ENCODE measurements at regions not wholly inside any gene's neighbourhood (a gene's known extent, or its start where the extent isn't known, plus 50 kb on each side); places are given as distances from the start of the nearest gene placed in this dataset.

- no peaks in the 10 kb centered on the region for H3K36me3 ChIP-seq (ENCODE audit: control insufficient read depth in 2 of 3, insufficient read depth in 3 of 3, low read length in 3 of 3)
- no peak for DNase-seq
- no peak overlapping the region for H3K27ac Mint-ChIP-seq
- intact Hi-C loops (cut with micrococcal nuclease) = no loop called here
- H3K9me3 ChIP-seq (ENCODE audit: control insufficient read depth in 2 of 3, low read length in 3 of 3) = no peaks in the 10 kb centered on the region
- H3K27me3 Mint-ChIP-seq = peaks cover 0 to 7% (median 0%) of the 10 kb centered on the region in 5 donors
- H3K4me3 ChIP-seq (ENCODE audit: low read length) = no peak overlapping the region
- H3K4me3 Mint-ChIP-seq = no peak overlapping the region
- ATAC-seq = no peak
- H3K36me3 Mint-ChIP-seq = no peaks in the 10 kb centered on the region
- no peak overlapping the region for H3K27ac ChIP-seq (ENCODE audit: low read depth, low read length)
- no peaks in the 10 kb centered on the region for H3K4me1 Mint-ChIP-seq
- ChIA-PET POLR2A (no interaction called here), CTCF (no interaction called here)
- H3K9me3 Mint-ChIP-seq = peaks cover 0 to 8% (median 0%) of the 10 kb centered on the region in 11 donors
- H3K4me1 ChIP-seq (ENCODE audit: control insufficient read depth in 2 of 2, insufficient read depth in 2 of 2, low read length in 2 of 2) = no peaks in the 10 kb centered on the region
- H3K27me3 ChIP-seq (ENCODE audit: control insufficient read depth in 2 of 2, insufficient read depth in 2 of 2, low read length in 2 of 2) = no peaks in the 10 kb centered on the region
Measured at GRCh38 chr5:42274913-42275312, 148.3 kb upstream of the GHR start.

- Mint-ChIP-seq H3K27me3 (peaks cover 0 to 7% (median 0%) of the 10 kb centered on the region in 5 donors), H3K36me3 (no peaks in the 10 kb centered on the region), H3K9me3 (peaks cover 0 to 12% (median 0%) of the 10 kb centered on the region in 11 donors), H3K27ac (no peak overlapping the region), H3K4me1 (no peaks in the 10 kb centered on the region), H3K4me3 (no peak overlapping the region)
- no peaks in the 10 kb centered on the region for H3K9me3 ChIP-seq (ENCODE audit: control insufficient read depth in 2 of 3, low read length in 3 of 3)
- intact Hi-C loops (cut with micrococcal nuclease) = no loop called here
- H3K4me3 ChIP-seq (ENCODE audit: low read length) = no peak overlapping the region
- CTCF ChIA-PET = interaction anchor here (0.7 kb wide), 1 partner anchor 38 kb away, joined by 7 read pairs; no protein-coding TSS in a partner anchor
- ATAC-seq (no peak), DNase-seq (no peak)
- no peak overlapping the region for H3K27ac ChIP-seq (ENCODE audit: low read depth, low read length)
- POLR2A ChIA-PET = no interaction called here
- no peaks in the 10 kb centered on the region for H3K27me3 ChIP-seq (ENCODE audit: control insufficient read depth in 2 of 2, insufficient read depth in 2 of 2, low read length in 2 of 2)
- H3K4me1 ChIP-seq (ENCODE audit: control insufficient read depth in 2 of 2, insufficient read depth in 2 of 2, low read length in 2 of 2) = no peaks in the 10 kb centered on the region
- no peaks in the 10 kb centered on the region for H3K36me3 ChIP-seq (ENCODE audit: control insufficient read depth in 2 of 3, insufficient read depth in 3 of 3, low read length in 3 of 3)
Measured at GRCh38 chr5:42277293-42277692, 145.9 kb upstream of the GHR start.

GRCh38 chr5:42284584-42284983, 138.7 kb upstream of the GHR start:
- H3K4me1 ChIP-seq (ENCODE audit: control insufficient read depth in 2 of 2, insufficient read depth in 2 of 2, low read length in 2 of 2) = no peaks in the 10 kb centered on the region
- Mint-ChIP-seq H3K36me3 (no peaks in the 10 kb centered on the region), H3K27ac (no peak overlapping the region), H3K4me3 (no peak overlapping the region), H3K9me3 (peaks cover 0 to 5% (median 0%) of the 10 kb centered on the region in 11 donors), H3K4me1 (no peaks in the 10 kb centered on the region), H3K27me3 (peaks cover 0 to 4% (median 0%) of the 10 kb centered on the region in 5 donors)
- no peaks in the 10 kb centered on the region for H3K36me3 ChIP-seq (ENCODE audit: control insufficient read depth in 2 of 3, insufficient read depth in 3 of 3, low read length in 3 of 3)
- ChIA-PET POLR2A (no interaction called here), CTCF (no interaction called here)
- H3K27ac ChIP-seq (ENCODE audit: low read depth, low read length) = no peak overlapping the region
- no peaks in the 10 kb centered on the region for H3K9me3 ChIP-seq (ENCODE audit: control insufficient read depth in 2 of 3, low read length in 3 of 3)
- no peak for ATAC-seq
- H3K27me3 ChIP-seq (ENCODE audit: control insufficient read depth in 2 of 2, insufficient read depth in 2 of 2, low read length in 2 of 2) = no peaks in the 10 kb centered on the region
- DNase-seq = no peak
- intact Hi-C loops (cut with micrococcal nuclease) = no loop called here
- H3K4me3 ChIP-seq (ENCODE audit: low read length) = no peak overlapping the region

GRCh38 chr5:42285230-42285629, 138.0 kb upstream of the GHR start:
- no peaks in the 10 kb centered on the region for H3K36me3 ChIP-seq (ENCODE audit: control insufficient read depth in 2 of 3, insufficient read depth in 3 of 3, low read length in 3 of 3)
- Mint-ChIP-seq H3K27me3 (peaks cover 0 to 4% (median 4%) of the 10 kb centered on the region in 5 donors), H3K4me3 (no peak overlapping the region), H3K27ac (no peak overlapping the region), H3K4me1 (no peaks in the 10 kb centered on the region), H3K36me3 (no peaks in the 10 kb centered on the region), H3K9me3 (peaks cover 0 to 2% (median 0%) of the 10 kb centered on the region in 11 donors)
- H3K27me3 ChIP-seq (ENCODE audit: control insufficient read depth in 2 of 2, insufficient read depth in 2 of 2, low read length in 2 of 2) = no peaks in the 10 kb centered on the region
- H3K4me3 ChIP-seq (ENCODE audit: low read length) = no peak overlapping the region
- CTCF ChIA-PET = no interaction called here
- POLR2A ChIA-PET = no interaction called here
- no peak overlapping the region for H3K27ac ChIP-seq (ENCODE audit: low read depth, low read length)
- intact Hi-C loops (cut with micrococcal nuclease) = no loop called here
- DNase-seq (no peak), ATAC-seq (no peak)
- no peaks in the 10 kb centered on the region for H3K9me3 ChIP-seq (ENCODE audit: control insufficient read depth in 2 of 3, low read length in 3 of 3)
- H3K4me1 ChIP-seq (ENCODE audit: control insufficient read depth in 2 of 2, insufficient read depth in 2 of 2, low read length in 2 of 2) = no peaks in the 10 kb centered on the region

- CTCF ChIA-PET = no interaction called here
- H3K27ac Mint-ChIP-seq = no peak overlapping the region
- H3K27me3 Mint-ChIP-seq = no peaks in the 10 kb centered on the region
- H3K4me3 ChIP-seq (ENCODE audit: low read length) = no peak overlapping the region
- no peak overlapping the region for H3K4me3 Mint-ChIP-seq
- intact Hi-C loops (cut with micrococcal nuclease) = no loop called here
- H3K27me3 ChIP-seq (ENCODE audit: control insufficient read depth in 2 of 2, insufficient read depth in 2 of 2, low read length in 2 of 2) = no peaks in the 10 kb centered on the region
- no peak for DNase-seq
- H3K27ac ChIP-seq (ENCODE audit: low read depth, low read length) = no peak overlapping the region
- H3K9me3 ChIP-seq (ENCODE audit: control insufficient read depth in 2 of 3, low read length in 3 of 3) = no peaks in the 10 kb centered on the region
- no peaks in the 10 kb centered on the region for H3K4me1 ChIP-seq (ENCODE audit: control insufficient read depth in 2 of 2, insufficient read depth in 2 of 2, low read length in 2 of 2)
- H3K36me3 Mint-ChIP-seq = peaks cover 0 to 7% (median 0%) of the 10 kb centered on the region in 5 donors
- peaks cover 0 to 20% (median 6%) of the 10 kb centered on the region in 11 donors for H3K9me3 Mint-ChIP-seq
- POLR2A ChIA-PET = interaction anchor here (0.6 kb wide), 1 partner anchor 137 kb away, joined by 3 read pairs; no protein-coding TSS in a partner anchor
- H3K36me3 ChIP-seq (ENCODE audit: control insufficient read depth in 2 of 3, insufficient read depth in 3 of 3, low read length in 3 of 3) = no peaks in the 10 kb centered on the region
- no peak for ATAC-seq
- no peaks in the 10 kb centered on the region for H3K4me1 Mint-ChIP-seq
Measured at GRCh38 chr5:42300496-42300895, 122.7 kb upstream of the GHR start.

GRCh38 chr5:42301349-42301748, 121.9 kb upstream of the GHR start:
- Mint-ChIP-seq H3K27ac (no peak overlapping the region), H3K36me3 (peaks cover 0 to 7% (median 0%) of the 10 kb centered on the region in 5 donors), H3K9me3 (peaks cover 0 to 15% (median 6%) of the 10 kb centered on the region in 11 donors), H3K27me3 (peaks cover 0 to 4% (median 2%) of the 10 kb centered on the region in 5 donors), H3K4me1 (no peaks in the 10 kb centered on the region), H3K4me3 (no peak overlapping the region)
- DNase-seq (no peak), ATAC-seq (no peak)
- intact Hi-C loops (cut with micrococcal nuclease) = no loop called here
- H3K27ac ChIP-seq (ENCODE audit: low read depth, low read length) = no peak overlapping the region
- H3K27me3 ChIP-seq (ENCODE audit: control insufficient read depth in 2 of 2, insufficient read depth in 2 of 2, low read length in 2 of 2) = no peaks in the 10 kb centered on the region
- no peaks in the 10 kb centered on the region for H3K4me1 ChIP-seq (ENCODE audit: control insufficient read depth in 2 of 2, insufficient read depth in 2 of 2, low read length in 2 of 2)
- H3K9me3 ChIP-seq (ENCODE audit: control insufficient read depth in 2 of 3, low read length in 3 of 3) = no peaks in the 10 kb centered on the region
- CTCF ChIA-PET = no interaction called here
- POLR2A ChIA-PET = no interaction called here
- no peaks in the 10 kb centered on the region for H3K36me3 ChIP-seq (ENCODE audit: control insufficient read depth in 2 of 3, insufficient read depth in 3 of 3, low read length in 3 of 3)
- H3K4me3 ChIP-seq (ENCODE audit: low read length) = no peak overlapping the region

GRCh38 chr5:42302186-42302585, 121.1 kb upstream of the GHR start:
- Histone ChIP-seq H3K4me3 (ENCODE audit: low read length) (no peak overlapping the region), H3K9me3 (ENCODE audit: control insufficient read depth in 2 of 3, low read length in 3 of 3) (no peaks in the 10 kb centered on the region), H3K27ac (ENCODE audit: low read depth, low read length) (no peak overlapping the region), H3K36me3 (ENCODE audit: control insufficient read depth in 2 of 3, insufficient read depth in 3 of 3, low read length in 3 of 3) (no peaks in the 10 kb centered on the region), H3K4me1 (ENCODE audit: control insufficient read depth in 2 of 2, insufficient read depth in 2 of 2, low read length in 2 of 2) (no peaks in the 10 kb centered on the region), H3K27me3 (ENCODE audit: control insufficient read depth in 2 of 2, insufficient read depth in 2 of 2, low read length in 2 of 2) (no peaks in the 10 kb centered on the region)
- peaks cover 0 to 6% (median 3%) of the 10 kb centered on the region in 11 donors for H3K9me3 Mint-ChIP-seq
- no peaks in the 10 kb centered on the region for H3K4me1 Mint-ChIP-seq
- no peak for ATAC-seq
- peaks cover 0 to 4% (median 2%) of the 10 kb centered on the region in 5 donors for H3K27me3 Mint-ChIP-seq
- H3K27ac Mint-ChIP-seq = no peak overlapping the region
- no peak overlapping the region for H3K4me3 Mint-ChIP-seq
- DNase-seq = no peak
- H3K36me3 Mint-ChIP-seq = no peaks in the 10 kb centered on the region
- intact Hi-C loops (cut with micrococcal nuclease) = no loop called here
- ChIA-PET CTCF (no interaction called here), POLR2A (no interaction called here)
